ENCODE measurements at regions not wholly inside any gene's neighbourhood (a gene's known extent, or its start where the extent isn't known, plus 50 kb on each side); places are given as distances from the start of the nearest gene placed in this dataset.

GRCh38 chr21:41576013-41576615 is 68.2 kb upstream of the TMPRSS2 start:
- TF ChIP-seq POLR2AphosphoS5 (IDR thresholded peaks at IDR 0.05): no peak
- TF ChIP-seq CTCF (IDR thresholded peaks at IDR 0.05): no peak
- TF ChIP-seq POLR2A (IDR thresholded peaks at IDR 0.05): no peak
